Middle frontal gyrus (tissue), 1 donor: ENCODE measurements at regions not wholly inside any gene's neighbourhood (a gene's known extent, or its start where the extent isn't known, plus 50 kb on each side); places are given as distances from the start of the nearest gene placed in this dataset.
"Not testable (repeated sequence)": the region's sequence is repeated elsewhere in the genome, so short reads cannot be mapped to it uniquely, and the experiment has no call there.

Experiments
- DNase-seq: peaks from one replicate; pipeline ENCODE4 v3.0.0-alpha.2; 2015; ENCODE audit warnings: low spot score; ENCODE audit errors: extremely low spot score

DNA sequence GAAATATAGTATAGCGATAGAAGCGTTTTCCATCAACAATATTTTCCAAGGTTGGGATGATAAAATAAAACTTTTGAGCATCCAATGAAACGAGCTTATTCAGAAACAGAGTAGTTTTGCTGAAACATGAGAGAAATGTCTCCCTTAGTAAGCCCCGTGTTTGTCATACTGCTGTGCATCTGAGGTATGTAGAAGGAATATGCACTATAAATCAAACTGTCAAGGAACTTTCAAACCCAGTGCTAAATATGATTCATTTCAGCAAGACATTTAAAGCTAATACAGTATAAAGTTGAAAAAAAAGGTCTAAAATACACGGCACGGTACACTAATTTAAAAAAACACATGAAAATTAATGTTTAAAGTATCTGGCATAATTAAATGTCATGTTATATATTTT, 546.2 kb downstream of the SLITRK5 start:
- no peak for DNase-seq

DNA sequence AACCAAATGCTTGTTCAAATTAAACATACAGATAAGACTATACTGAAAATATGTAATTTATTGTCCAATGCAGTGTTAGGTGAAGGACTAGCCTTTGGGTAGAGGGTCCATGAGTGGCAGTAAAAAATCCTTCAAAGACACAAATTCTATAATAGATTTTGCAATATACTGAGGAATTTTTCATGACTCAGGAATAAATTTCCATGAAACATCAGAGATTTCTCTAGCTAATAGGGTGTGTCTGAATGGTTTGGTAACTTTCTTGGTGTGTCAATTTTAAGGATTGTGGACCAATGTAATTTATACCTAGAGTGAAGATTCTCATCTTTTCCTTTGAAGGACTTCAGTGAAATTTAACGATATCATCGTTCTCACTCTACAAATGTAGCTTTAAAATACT, 546.7 kb downstream of the SLITRK5 start:
- DNase-seq = no peak

GRCh38 chr13:88223958-88224357, 552.8 kb downstream of the SLITRK5 start:
- DNase-seq = no peak

GRCh38 chr13:88235441-88235840, 564.3 kb downstream of the SLITRK5 start:
- DNase-seq = no peak

GRCh38 chr13:88246239-88246638, 575.1 kb downstream of the SLITRK5 start:
- DNase-seq = no peak

- no peak for DNase-seq
These were observed 577.2 kb downstream of the SLITRK5 start for GRCh38 chr13:88248393-88248792.

- DNase-seq = no peak
These were observed 586.5 kb downstream of the SLITRK5 start for GRCh38 chr13:88257706-88258105.

DNA sequence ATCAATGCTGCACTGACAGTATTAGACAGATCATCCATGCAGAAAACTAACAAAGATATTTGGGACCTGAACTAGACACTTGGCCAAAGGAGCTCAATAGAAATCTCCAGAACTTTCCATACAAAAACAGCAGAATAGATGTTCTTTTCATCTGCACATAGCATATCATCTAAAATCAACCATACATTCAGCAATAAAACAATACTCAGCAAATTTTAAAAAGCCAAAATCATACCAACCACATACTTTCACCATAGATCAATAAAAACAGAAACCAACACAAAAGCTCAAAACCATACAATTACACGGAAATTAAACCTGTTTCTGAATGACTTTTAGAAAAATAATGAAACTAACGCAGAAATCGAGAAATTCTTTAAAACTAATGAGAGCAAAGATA, 592.6 kb downstream of the SLITRK5 start:
- no peak for DNase-seq

- DNase-seq = no peak
These were observed 610.7 kb downstream of the SLITRK5 start for GRCh38 chr13:88281841-88282240.

DNA sequence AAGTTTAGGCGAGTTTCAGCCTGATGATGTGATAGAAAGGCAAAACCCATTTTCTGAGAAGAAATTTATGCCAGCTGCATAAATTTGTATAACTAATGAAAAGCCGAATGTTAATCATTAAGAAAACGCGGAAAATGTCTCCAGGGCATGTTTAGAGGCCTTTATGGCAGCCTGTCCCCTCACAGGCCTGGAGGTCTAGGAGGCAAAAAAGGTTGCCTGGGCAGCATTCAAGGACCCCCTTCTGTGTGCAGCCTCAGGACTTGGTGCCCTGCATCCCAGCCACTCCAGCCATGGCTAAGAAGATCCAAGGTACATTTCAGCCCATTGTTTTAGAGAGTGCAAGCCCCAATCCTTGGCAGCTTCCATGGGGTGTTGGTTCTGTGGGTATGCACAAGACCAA, 614.2 kb downstream of the SLITRK5 start:
- DNase-seq = no peak

- DNase-seq = no peak
These were observed 617.2 kb downstream of the SLITRK5 start for GRCh38 chr13:88288326-88288725.

DNA sequence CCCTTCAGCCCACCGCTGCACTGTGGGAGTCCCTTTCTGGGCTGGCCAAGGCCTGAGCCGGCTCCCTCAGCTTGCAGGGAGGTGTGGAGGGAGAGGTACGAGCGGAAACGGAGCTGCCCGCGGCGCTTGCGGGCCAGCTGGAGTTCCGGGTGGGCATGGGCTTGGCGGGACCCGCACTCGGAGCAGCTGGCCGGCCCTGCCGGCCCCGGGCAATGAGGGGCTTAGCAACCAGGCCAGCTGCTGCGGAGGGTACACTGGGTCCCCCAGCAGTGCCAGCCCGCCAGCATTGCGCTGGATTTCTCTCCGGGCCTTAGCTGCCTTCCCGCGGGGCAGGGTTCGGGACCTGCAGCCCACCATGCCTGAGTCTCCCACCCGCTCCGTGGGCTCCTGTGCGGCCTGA, 620.6 kb downstream of the SLITRK5 start:
- DNase-seq = not testable (repeated sequence)

GRCh38 chr13:88294368-88294767, 623.2 kb downstream of the SLITRK5 start:
- DNase-seq = no peak

- no peak for DNase-seq
These were observed 632.0 kb downstream of the SLITRK5 start for GRCh38 chr13:88303157-88303556.

DNA sequence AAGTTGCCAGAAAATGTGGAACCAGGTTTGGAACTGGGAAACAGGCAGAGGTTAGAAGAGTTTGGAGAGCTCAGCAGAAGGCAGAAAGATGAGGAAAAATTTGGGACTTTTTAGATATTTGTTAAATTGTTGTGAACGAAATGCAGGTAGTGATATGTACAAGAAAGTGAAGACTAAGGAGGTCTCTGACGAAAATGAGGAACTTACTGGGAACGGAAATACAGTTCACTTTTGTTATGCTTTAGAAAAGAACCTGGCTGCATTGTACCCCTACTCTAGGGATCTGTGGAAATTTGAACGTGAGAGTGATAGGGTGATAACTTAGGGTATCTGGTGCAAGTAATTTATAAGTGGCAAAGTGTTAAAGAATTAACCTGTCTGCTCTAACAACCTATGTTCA, 632.4 kb downstream of the SLITRK5 start:
- no peak for DNase-seq

DNA sequence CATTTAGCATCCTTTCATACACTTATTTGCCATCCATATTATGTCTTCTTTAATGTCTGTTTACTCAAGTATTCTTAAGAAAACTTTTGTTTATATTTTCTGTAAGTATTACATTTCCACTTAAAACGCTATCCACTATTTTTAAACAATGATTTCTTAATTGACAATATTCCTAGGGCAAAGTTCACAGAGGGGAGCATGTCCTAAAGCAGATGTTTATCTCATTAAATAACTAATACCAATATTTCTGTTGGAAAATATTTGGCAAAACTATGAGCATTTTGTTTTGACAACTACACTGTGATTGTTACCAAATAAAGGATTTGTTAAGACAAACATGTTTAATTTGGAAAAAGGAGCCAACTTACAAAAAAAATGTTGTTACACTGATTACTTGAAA, 643.3 kb downstream of the SLITRK5 start:
- DNase-seq = no peak

- DNase-seq = no peak
These were observed 657.9 kb downstream of the SLITRK5 start for GRCh38 chr13:88329066-88329465.

DNA sequence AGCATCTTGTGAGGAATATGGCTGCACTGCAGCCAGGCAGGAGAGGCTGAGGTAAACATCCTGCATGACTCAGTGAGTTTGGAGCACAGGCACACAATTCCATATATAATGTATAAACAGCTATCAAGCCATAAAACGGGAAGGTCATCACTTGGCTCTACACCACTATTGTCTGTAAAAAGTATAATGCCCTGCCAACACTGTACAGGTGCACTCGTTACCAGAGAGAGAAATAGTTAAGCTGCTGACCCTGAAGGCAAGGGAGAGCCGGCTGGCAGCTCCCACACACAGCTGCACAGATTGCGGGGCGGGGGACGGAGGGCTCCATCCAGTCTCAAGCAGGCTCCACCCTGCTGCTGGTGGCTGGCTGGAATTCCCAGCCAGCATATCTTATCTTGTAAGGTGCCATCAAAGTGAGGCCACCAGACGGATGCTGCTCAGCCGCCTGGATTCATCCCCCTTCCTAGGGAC, 668.1 kb downstream of the SLITRK5 start:
- DNase-seq = no peak

DNA sequence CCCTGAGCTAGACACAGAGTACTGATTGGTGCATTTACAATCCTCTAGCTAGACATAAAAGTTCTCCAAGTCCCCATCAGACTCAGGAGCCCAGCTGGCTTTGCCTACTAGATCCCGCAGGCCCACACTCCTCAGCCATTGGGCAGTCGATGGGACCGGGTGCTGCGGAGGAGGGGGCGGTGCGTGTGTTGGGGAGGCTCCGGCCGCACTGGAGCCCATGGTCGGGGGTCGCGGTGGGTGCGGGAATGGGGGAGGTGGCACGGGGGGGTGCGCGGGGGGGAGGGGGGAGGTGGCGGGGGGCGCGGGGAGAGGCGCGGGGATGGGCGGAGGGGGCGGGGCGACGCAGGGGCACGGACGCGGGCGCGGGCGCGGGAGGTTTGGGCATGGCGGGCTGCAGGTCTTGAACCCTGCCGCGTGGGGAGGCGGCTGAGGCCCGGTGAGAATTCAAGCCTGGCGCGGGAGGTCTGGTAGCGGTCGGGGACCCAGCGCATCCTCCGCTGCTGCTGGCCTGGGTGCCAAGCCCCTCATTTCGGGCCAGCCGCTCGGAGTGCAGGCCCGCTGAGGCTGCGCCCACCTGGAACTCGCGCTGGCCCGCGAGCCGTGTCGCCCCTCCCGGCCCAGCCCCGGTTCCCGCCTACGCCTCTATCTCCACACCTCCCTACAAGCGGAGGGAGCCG, 674.1 kb downstream of the SLITRK5 start:
- DNase-seq = no peak

- no peak for DNase-seq
These were observed 689.6 kb downstream of the SLITRK5 start for GRCh38 chr13:88360761-88361160.

GRCh38 chr13:88369866-88370265, 698.7 kb downstream of the SLITRK5 start:
- no peak for DNase-seq

DNA sequence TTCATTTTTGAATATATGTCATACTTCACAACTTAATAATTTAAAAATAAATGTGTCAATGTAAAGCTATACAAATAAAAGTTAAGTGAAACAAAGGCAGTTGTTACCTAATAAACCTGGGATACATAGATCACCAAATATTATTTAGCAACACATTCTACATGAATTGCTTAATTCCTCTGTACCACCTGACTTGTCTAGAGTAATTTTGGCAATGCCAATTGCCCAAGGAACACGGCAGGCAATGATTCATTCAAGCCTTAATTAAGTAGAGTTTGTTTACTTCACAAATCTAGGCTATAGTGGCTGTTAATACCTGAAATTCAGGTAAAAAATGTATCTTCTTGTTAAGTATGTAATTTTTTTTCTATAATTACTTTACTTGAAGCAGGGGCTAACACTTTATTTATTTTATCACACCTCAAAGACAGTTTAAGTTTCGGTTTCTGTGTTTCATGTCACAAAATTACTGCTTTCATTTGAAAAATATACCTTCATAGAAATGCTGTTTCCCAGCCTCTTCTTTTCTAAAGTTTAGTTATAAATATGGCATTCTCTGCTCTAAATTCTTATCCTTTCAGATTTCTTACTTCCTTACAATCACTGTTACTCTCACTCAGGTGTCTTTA, 705.7 kb downstream of the SLITRK5 start:
- DNase-seq = no peak

DNA sequence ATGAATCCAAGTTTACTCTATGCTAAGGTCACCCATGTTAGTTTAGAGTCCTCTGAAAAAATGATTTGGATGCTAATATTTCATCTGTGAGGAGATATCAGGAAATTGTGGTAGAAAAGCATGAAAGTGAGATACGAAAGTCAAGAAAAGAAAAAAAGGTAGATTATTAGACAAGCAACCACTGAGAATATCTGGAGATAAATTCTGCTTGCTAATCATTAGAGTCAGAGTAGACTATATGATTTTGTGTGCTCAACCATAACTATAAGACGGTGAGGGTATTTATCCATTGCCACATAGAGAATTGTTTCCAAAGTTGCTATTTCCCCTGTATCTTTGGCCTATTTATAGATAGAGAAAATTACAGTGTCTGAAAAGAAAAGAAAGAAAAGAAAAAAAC, 706.7 kb downstream of the SLITRK5 start:
- no peak for DNase-seq
